HG03159 (cell line): ENCODE measurements at regions not wholly inside any gene's neighbourhood (a gene's known extent, or its start where the extent isn't known, plus 50 kb on each side); places are given as distances from the start of the nearest gene placed in this dataset.

Experiments
- ATAC-seq: cut with Tn5 transposase; IDR thresholded peaks from one replicate; pipeline ENCODE4 v1.9.1; 2021; ENCODE audit warnings: mild to moderate bottlenecking, moderate library complexity; ENCODE audit not compliant: unreplicated experiment

DNA sequence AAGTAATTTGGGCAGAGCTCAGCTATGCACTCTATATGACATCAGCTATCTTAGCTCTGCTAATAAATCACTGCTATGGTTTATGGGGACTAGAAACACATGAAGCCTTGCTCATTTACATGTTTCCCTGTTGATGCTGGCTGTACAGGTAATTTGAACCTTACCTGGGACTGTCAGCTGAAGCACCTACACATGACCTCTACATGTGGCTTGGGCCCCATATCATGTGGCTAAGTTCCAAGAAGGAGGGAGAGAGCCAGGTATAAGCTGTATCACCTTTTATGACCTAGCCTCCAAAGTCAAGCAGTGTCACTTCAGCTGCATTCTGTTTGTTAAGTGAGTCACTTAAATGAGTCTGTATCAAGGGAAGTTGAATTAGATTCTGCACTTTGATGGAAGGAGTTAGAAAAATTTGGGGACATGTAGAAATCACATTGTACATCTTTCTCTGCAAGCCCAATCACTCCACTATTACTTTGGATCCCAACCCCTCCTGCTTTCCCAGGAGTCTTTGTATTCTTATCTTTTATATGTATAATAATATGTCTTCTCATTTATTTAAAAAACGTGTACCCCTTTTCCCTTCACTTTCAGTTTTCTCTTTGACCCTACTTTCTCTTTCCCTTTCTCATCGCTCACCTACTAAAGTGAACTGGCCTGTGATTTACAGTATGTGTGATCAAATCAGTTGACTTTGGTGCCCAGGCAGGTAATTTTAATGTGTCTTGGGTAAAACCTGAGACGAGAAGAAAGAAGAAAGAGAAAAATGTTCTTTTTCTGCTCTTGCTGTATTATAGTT is 53.4 kb upstream of the PRKACB start:
- peak; percentile 68 for ATAC-seq

GRCh38 chr1:84089867-84090266 is 54.2 kb upstream of the PRKACB start:
- no peak for ATAC-seq

GRCh38 chr1:84089465-84089864 is 54.6 kb upstream of the PRKACB start:
- ATAC-seq: no peak

DNA sequence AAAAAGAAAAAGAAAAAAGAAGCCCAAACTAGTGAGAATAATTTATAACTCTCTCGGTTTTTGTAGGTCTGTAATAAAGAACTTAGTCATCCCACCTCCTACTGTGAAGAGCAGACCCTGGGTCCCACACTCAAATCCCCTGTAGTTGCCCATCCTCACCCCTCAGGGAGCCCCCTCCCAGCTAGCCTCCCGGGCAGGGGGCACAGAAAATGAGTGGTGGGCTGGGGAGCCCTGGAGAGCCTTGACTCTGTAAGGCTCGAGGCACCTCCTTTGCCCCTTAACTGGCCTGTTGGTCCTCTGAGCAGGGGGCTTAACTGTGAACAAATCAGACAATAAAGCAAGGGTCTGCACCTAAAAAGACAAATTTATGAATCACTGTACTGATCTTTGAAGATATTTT is 57.5 kb upstream of the PRKACB start:
- no peak for ATAC-seq

GRCh38 chr1:84086189-84086588 is 57.9 kb upstream of the PRKACB start:
- ATAC-seq: no peak

GRCh38 chr1:84083307-84083706 is 60.8 kb upstream of the PRKACB start:
- no peak for ATAC-seq

DNA sequence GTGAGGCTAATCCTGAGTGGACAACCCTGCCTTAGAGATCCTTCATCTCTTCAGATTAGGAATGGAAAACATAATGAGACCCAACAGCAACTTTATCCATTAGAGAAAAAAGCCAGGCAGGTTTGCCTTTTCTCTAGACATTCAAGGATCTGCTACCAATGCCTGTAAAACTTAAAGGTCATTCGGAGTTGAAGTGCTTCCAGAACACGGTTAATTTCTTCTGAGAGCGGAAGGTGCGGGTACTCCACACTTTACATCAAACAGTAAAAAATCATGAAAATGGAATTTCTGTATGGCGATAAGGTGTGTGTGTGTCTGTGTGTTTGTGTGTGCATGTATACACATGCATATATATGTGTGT is 65.2 kb upstream of the PRKACB start:
- no peak for ATAC-seq

GRCh38 chr1:84078108-84078841 is 65.8 kb upstream of the PRKACB start:
- ATAC-seq: peak; percentile 49

DNA sequence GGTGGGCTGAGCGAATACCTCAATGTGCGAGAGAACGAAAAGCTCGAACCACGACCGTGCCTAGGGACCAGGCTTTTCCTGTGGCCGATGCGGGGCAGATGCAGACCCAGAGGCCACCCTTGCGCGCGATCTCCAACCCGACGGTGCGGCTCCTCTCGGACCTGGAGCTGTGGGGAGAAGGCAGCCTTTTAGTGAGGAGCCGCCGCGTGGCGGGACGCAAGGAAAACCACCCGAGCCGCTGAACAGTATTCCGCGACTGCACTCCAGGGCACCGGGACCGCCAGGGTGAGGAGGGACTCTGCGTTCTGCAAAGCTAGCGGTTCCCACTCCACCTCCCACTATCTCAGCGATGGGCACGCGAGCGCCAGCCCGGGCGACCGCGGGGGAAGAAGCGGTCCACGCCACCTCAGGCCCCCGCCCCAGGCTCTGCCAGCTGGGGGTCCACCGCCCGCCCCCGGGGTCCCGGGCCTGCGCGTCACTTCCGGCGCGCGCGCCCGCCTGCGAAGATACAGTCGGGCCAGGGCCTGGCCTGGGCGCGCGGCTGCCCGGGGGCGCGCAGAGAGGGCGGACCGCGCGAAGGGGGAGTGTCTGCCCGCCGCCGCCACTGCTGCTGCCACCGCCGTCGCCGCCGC is 66.5 kb upstream of the PRKACB start:
- peak; percentile 92 for ATAC-seq

DNA sequence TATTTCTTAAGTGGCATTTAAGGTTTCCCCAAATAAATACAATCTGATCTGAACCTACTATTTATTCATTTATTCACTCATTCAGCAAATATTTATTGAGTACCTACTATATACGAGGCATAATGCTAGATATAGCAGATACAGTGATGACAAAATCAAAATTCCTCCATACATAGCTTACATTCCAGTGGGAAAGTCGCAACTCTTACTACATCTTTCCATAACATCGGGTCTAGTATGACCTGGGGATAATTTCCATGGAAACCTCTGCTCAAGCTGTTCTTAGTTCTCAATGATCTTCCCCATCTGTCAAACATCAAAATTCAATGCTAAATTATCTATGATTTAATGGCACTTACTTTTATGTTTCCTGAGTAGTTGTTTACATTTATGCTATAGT is 70.8 kb upstream of the PRKACB start:
- ATAC-seq: no peak

- no peak for ATAC-seq
Observed at GRCh38 chr1:84069236-84069845, 70.4 kb upstream of the TTLL7 start.

GRCh38 chr1:84062496-84062895 is 63.6 kb upstream of the TTLL7 start:
- no peak for ATAC-seq

- no peak for ATAC-seq
Observed at GRCh38 chr1:84061336-84061735, 62.4 kb upstream of the TTLL7 start.

DNA sequence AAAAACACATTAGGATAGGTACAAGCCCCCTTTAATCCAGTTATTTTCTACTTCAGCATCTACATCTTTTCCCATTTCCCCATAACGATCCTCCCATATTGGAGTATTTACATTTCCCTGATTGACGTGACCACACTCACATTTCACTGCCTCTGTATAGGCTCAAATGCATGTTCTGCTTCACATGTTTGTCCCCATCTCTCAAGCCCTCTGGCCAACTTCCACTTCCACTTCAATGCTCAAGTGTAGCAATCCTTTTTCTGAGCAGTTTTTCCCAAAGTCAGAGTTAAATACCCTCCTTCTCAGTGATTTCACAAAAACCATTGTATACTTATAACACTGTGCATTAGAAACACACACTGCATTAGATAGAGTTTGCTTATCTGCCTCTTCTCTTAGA is 61.8 kb upstream of the TTLL7 start:
- ATAC-seq: no peak

DNA sequence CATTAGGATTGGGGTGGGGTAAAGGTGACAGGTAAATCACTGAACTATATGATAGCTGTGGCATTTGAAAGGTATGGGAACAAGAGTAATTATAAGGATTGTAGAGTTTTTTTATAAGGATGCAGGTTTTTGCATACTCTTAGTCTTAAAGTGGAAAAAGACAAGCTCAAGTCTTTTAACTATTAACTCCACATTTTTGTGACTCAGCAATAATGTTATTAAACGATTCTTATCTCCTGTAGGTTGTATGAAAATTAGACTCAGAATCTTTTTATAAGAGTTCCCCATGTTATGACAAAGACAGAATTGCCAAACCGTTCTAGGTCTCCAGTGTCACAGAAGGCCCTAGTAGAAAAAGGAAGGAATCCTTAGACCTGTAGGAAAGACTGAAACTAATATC is 49.9 kb upstream of the TTLL7 start:
- no peak for ATAC-seq
